GM10266 (cell line): ENCODE measurements at regions not wholly inside any gene's neighbourhood (a gene's known extent, or its start where the extent isn't known, plus 50 kb on each side); places are given as distances from the start of the nearest gene placed in this dataset.

Source experiments
- DNase-seq: peaks from one replicate; pipeline ENCODE4 v3.0.0; 2012; ENCODE audit errors: extremely low spot score
- TF ChIP-seq, protein P1 (sequence below): IDR thresholded peaks from 2 replicates; pipeline ENCODE4 v1.5.1; 2012; ENCODE audit warnings: mild to moderate bottlenecking, low read depth; ENCODE audit not compliant: control insufficient read depth, insufficient read depth; ENCODE audit errors: missing control alignments

DNA sequence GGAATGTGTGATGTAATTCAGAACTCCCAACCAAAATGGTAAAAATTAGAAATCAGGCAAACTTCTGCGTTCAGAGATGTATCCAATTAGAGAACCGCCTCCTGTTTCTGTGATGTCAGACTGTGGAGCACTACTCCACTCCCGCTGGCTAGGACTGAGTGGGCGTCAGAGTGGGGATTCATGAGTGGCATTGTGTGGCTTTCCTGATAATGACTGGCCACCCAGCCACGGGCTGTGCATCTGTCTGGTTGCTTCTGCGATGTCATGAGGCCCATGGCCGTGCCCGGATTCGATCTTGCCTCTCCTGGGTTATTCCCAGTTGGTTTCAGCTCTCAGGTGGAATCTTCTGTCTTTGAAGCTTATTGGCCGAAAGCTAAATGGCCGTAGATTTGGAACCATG lies 87.1 kb upstream of the KCNA1 start:
- DNase-seq = no peak
- TF ChIP-seq, protein P1, sequence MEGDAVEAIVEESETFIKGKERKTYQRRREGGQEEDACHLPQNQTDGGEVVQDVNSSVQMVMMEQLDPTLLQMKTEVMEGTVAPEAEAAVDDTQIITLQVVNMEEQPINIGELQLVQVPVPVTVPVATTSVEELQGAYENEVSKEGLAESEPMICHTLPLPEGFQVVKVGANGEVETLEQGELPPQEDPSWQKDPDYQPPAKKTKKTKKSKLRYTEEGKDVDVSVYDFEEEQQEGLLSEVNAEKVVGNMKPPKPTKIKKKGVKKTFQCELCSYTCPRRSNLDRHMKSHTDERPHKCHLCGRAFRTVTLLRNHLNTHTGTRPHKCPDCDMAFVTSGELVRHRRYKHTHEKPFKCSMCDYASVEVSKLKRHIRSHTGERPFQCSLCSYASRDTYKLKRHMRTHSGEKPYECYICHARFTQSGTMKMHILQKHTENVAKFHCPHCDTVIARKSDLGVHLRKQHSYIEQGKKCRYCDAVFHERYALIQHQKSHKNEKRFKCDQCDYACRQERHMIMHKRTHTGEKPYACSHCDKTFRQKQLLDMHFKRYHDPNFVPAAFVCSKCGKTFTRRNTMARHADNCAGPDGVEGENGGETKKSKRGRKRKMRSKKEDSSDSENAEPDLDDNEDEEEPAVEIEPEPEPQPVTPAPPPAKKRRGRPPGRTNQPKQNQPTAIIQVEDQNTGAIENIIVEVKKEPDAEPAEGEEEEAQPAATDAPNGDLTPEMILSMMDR = no peak

DNA sequence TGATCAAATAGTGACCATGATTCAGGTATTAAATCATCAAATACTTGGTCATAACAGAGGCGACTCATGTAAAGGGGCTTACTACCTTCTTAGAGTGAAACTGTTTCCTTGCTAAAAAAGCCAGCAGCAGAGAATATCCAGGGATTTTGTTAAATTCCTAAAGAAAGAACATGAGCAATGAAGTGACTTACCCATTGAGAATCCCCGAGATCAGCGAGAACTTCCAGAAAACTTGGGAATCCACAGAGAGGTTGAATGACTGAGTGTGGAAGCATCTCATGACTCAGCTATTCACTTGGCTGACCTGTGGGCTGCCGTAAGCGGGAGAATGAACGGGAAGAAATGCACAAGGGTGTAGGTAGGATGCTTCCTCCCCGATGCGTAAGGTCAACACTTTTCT lies 85.3 kb upstream of the KCNA1 start:
- DNase-seq = no peak
- TF ChIP-seq, protein P1 = no peak

DNA sequence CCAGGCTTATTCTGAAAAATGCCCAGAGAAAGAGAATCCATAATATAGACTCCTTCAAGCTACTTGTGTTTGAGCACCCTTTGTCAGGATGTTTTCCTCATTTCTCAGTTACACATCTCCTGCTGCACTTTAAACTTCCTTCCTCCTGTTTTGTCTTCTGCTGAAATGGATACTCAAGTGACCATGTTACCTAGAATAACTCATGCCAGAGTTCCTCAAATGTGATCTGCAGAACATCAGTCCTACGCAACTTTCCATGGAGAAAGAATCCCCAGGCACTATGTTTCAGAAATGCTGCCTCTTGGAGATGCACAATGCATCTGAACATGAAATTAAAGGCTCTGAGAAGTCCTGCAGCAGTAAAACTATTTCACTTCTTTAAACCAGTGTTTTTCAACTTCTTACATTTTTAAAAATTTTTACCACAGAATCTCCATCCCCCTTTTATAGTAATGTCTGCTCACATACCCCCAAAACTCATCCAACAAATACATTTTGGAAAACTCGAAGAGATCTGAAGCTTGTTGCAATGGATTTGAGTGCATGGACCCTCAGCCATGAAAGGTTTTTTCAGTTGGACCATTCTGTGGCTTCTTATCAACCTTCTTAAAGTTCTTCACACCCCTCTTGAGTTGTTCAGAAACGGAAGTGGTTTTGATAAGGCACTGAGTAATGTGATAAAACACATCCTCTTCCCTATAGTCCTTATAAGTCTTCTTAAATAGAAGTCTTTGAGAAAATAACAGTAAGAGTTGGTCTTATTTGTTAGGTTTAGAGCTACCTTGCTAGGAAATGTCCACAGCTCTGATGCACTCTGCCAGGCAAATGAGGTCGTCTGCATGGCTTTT lies 84.5 kb upstream of the KCNA1 start:
- no peak for DNase-seq

DNA sequence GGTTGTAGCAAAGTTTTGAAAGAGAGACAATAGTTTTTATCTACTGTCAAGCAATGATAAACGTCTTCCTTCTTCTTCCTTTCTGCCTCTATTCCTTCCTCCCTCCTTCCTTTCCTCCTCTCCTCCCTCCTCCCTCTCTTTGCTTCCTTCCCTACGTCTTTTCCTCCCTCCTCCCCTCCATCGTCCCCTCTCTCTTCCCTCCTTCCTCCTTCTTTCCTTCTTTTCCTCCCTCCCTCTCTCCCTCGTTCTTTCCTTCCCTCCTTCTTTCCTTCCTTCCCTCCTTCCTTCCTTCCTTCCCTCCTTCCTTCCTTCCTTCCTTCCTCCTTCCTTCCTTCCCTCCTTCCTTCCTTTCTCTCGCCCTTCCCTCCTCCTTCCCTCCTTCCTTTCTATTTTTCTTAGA lies 82.8 kb upstream of the KCNA1 start:
- DNase-seq = no peak

More for the DNA sequence above, 84.5 kb upstream of the KCNA1 start:
- TF ChIP-seq, protein P1 = no peak

DNA sequence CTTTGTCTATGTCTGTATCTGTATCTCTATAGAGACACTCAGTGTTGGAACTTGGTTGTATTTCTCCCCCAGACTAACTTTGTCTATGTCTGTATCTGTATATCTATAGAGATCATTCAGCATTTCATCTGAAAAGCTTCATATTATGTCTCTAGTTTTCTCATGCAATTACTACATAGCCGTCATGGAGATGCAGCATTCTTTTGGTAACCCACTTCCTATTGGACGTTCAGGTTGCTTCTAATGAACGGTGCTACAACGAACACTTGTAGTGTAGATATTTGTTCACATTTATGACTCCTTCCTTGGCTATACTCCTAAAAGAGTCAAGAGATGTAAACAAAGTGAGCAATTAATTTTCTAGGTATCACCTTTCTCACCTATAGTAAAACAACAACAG lies 81.5 kb upstream of the KCNA1 start:
- TF ChIP-seq, protein P1 = no peak
- no peak for DNase-seq

More for the DNA sequence above, 82.8 kb upstream of the KCNA1 start:
- TF ChIP-seq, protein P1 = no peak

DNA sequence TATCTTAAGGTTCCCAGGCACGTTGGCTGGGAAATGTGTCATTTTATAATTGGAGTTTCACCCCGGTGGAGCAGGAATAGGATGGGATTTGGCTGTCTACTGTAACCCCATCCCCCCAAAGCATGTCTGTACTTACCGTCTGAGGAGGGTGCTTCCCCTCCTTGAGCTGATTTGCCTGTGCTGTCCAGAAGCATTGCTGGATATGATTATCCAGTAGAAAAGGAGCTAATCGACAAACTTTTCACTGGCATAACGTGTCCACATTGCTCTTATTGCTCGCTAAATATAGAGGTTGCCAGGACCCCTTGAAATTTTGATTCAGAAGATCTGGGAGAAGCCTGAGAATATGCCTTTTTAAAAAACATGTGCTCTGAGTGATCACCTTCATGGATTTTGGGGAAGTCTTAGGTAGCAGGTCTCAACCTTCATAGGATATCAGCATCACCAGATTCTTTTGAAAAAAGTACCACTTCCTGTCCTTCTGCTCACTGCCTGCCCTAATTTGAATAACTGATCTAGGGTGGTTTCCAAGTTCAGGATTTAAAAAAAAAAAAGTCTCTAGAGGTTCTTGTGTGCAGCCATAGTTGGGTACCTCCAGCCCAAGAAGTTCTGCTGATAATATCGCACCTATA lies 80.4 kb upstream of the KCNA1 start:
- DNase-seq = peak; percentile 76
- TF ChIP-seq, protein P1 = no peak

DNA sequence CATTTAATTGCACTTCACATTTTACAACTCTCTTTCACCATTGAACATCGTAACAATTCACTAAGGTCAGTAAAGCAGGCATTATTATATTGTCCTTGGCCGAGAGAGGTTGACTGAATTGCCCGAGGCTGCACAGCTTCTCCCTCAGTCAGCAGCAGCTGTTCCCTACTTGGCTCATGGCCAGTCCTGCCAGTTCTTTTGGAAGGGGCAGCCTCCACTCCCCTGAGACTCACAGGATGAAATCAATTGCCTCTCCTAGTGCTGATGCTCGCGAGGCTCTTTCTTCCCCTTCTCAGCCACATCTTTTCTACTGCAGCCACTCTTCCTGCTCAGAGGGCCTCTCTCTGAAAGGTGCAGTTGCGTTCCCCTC lies 79.9 kb upstream of the KCNA1 start:
- no peak for DNase-seq
- TF ChIP-seq, protein P1 = no peak
